CD8-positive, alpha-beta memory T cell (primary cell): ENCODE measurements at regions not wholly inside any gene's neighbourhood (a gene's known extent, or its start where the extent isn't known, plus 50 kb on each side); places are given as distances from the start of the nearest gene placed in this dataset.

Experiments used
- CTCF ChIA-PET: fragments of 350-600 bp; sonication (Branson Sonifier 250); formaldehyde crosslinking; loops from one replicate; lab custom pipeline; 2021; ENCODE audit warnings: antibody characterized with exemption; lab: Charles Lee
- POLR2A ChIA-PET: fragments of 350-600 bp; sonication (Branson Sonifier 250); formaldehyde crosslinking; loops from one replicate; lab custom pipeline; 2021; ENCODE audit warnings: antibody characterized with exemption; lab: Charles Lee
- DNase-seq, 5 donors: peaks; one replicate each; pipeline versions ENCODE4 v3.0.0 to v3.0.0-alpha.2; 2020 to 2022; ENCODE audit warnings: mixed read lengths in 1 of 5
- H3K27ac ChIP-seq: one replicate; pipeline ENCODE4 v1.7.0; 2013; ENCODE audit warnings: low read depth, mild to moderate bottlenecking, low read length, moderate library complexity
- H3K27me3 ChIP-seq: 2 replicates; pipeline ENCODE4 v1.7.0; 2013; ENCODE audit warnings: low read length, mild to moderate bottlenecking; ENCODE audit not compliant: insufficient read depth, poor library complexity, severe bottlenecking
- H3K36me3 ChIP-seq: 2 replicates; pipeline ENCODE4 v1.7.0; 2013; ENCODE audit warnings: mild to moderate bottlenecking, low read length, moderate library complexity; ENCODE audit not compliant: insufficient read depth
- H3K4me1 ChIP-seq: 2 replicates; pipeline ENCODE4 v1.7.0; 2013; ENCODE audit warnings: mild to moderate bottlenecking, low read length, moderate library complexity; ENCODE audit not compliant: insufficient read depth
- H3K4me3 ChIP-seq: 2 replicates; pipeline ENCODE4 v1.7.0; 2013; ENCODE audit warnings: mild to moderate bottlenecking, low read length
- H3K9me3 ChIP-seq: 2 replicates; pipeline ENCODE4 v1.7.0; 2013; ENCODE audit warnings: mild to moderate bottlenecking, low read length
- H3K27ac Mint-ChIP-seq, 8 donors: one replicate each; pipeline ENCODE4 v1.8.0; 2020 to 2021; ENCODE audit warnings: mixed read lengths in 8 of 8, mild to moderate bottlenecking in 6 of 8, inconsistent platforms in 3 of 8, moderate library complexity in 3 of 8
- H3K27me3 Mint-ChIP-seq, 2 donors: one replicate each; pipeline ENCODE4 v1.8.0; 2020 to 2021; ENCODE audit warnings: mixed read lengths in 2 of 2, mild to moderate bottlenecking in 1 of 2, moderate library complexity in 1 of 2
- H3K36me3 Mint-ChIP-seq, 3 donors: one replicate each; pipeline ENCODE4 v1.8.0; 2020 to 2021; ENCODE audit warnings: mixed read lengths in 3 of 3, inconsistent platforms in 1 of 3, mild to moderate bottlenecking in 1 of 3
- H3K4me1 Mint-ChIP-seq, 3 donors: one replicate each; pipeline ENCODE4 v1.8.0; 2020 to 2021; ENCODE audit warnings: mixed read lengths in 3 of 3, inconsistent platforms in 1 of 3, mild to moderate bottlenecking in 1 of 3
- H3K4me3 Mint-ChIP-seq, 7 donors: one replicate each; pipeline ENCODE4 v1.8.0; 2020 to 2021; ENCODE audit warnings: mixed read lengths in 7 of 7, mild to moderate bottlenecking in 6 of 7, moderate library complexity in 4 of 7, inconsistent platforms in 2 of 7
- H3K9me3 Mint-ChIP-seq, 5 donors: one replicate each; pipeline ENCODE4 v1.8.0; 2020 to 2022; ENCODE audit warnings: mixed read lengths in 5 of 5, mild to moderate bottlenecking in 3 of 5, moderate library complexity in 2 of 5, inconsistent platforms in 1 of 5

DNA sequence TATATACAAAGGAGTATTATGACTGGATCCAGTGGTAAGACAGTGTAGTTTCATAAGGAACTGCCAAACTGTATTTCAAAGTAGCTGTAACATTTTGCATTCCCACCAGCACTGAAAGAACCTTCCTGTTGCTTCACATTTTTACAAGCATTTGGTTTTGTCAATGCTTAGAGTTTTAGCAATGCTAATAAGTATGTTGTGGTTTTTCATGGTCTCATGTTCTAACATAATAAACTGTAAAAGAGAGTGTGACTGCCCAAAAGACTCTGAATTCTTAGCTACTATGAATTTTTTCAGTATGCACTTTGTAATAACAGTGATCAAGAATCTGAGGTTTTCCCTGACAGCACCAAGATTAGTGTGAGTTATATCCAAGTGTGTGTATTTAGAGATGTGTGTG, 604.2 kb downstream of the XIRP2 start:
- DNase-seq = no peak
- Mint-ChIP-seq H3K9me3 (peaks cover 0 to 2% (median 0%) of the 10 kb centered on the region in 5 donors), H3K4me1 (no peaks in the 10 kb centered on the region), H3K27ac (no peak overlapping the region), H3K4me3 (no peak overlapping the region), H3K36me3 (no peaks in the 10 kb centered on the region), H3K27me3 (no peaks in the 10 kb centered on the region)
- Histone ChIP-seq H3K36me3 (no peaks in the 10 kb centered on the region), H3K27ac (no peak overlapping the region), H3K4me1 (no peaks in the 10 kb centered on the region), H3K27me3 (no peaks in the 10 kb centered on the region), H3K4me3 (no peak overlapping the region), H3K9me3 (no peaks in the 10 kb centered on the region)
- ChIA-PET POLR2A (no interaction called here), CTCF (no interaction called here)

DNA sequence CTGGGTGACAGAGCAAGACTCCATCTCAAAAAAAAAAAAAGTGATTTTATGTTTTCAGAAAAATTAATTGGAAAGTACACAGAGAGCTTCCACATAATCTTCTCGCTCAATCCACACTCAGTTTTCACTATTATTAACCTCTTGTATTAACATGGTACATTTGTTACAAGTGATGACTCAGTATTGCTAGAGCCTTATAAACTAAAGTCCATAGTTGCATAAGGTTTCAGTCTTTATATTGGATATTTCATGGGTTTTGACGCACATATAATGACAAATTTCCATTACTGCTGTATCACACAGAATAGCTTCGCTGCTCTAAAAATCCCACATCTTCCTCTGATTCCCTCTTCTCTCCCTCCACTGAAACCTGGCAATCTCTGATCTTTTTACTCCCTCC, 603.5 kb downstream of the XIRP2 start:
- Mint-ChIP-seq H3K4me3 (no peak overlapping the region), H3K27me3 (no peaks in the 10 kb centered on the region), H3K4me1 (no peaks in the 10 kb centered on the region), H3K27ac (no peak overlapping the region), H3K9me3 (peaks cover 0 to 2% (median 0%) of the 10 kb centered on the region in 5 donors), H3K36me3 (no peaks in the 10 kb centered on the region)
- no peak overlapping the region for H3K4me3 ChIP-seq
- ChIA-PET CTCF (no interaction called here), POLR2A (no interaction called here)
- DNase-seq = no peak
- no peaks in the 10 kb centered on the region for H3K4me1 ChIP-seq
- H3K9me3 ChIP-seq = no peaks in the 10 kb centered on the region
- no peak overlapping the region for H3K27ac ChIP-seq
- no peaks in the 10 kb centered on the region for H3K27me3 ChIP-seq
- H3K36me3 ChIP-seq = no peaks in the 10 kb centered on the region

DNA sequence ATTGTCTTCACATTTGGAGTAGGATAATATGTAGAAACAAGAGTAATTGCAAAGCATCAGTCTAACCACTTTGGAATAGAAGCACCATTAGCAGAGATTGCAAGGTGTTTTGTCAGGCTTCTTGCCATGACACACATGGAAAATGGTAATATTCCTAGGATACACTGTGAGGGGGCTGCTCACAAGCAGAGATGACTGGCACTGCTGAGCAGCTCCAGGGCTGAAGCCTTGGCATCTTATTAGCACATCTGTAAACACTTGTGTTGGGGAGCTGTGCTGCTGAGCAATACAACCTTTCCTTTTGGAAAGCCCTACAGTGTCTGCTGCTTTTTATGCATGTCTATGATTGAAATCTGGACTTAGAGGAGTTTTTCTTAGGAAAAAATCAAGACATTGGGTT, 602.2 kb downstream of the XIRP2 start:
- H3K4me3 Mint-ChIP-seq = no peak overlapping the region
- ChIA-PET CTCF (no interaction called here), POLR2A (no interaction called here)
- H3K36me3 ChIP-seq = no peaks in the 10 kb centered on the region
- no peak overlapping the region for H3K4me3 ChIP-seq
- H3K4me1 Mint-ChIP-seq = no peaks in the 10 kb centered on the region
- H3K27ac Mint-ChIP-seq = no peak overlapping the region
- no peaks in the 10 kb centered on the region for H3K27me3 Mint-ChIP-seq
- H3K27ac ChIP-seq = no peak overlapping the region
- H3K9me3 Mint-ChIP-seq = peaks cover 0 to 5% (median 0%) of the 10 kb centered on the region in 5 donors
- no peaks in the 10 kb centered on the region for H3K4me1 ChIP-seq
- no peak for DNase-seq
- H3K9me3 ChIP-seq = no peaks in the 10 kb centered on the region
- no peaks in the 10 kb centered on the region for H3K27me3 ChIP-seq
- H3K36me3 Mint-ChIP-seq = no peaks in the 10 kb centered on the region

DNA sequence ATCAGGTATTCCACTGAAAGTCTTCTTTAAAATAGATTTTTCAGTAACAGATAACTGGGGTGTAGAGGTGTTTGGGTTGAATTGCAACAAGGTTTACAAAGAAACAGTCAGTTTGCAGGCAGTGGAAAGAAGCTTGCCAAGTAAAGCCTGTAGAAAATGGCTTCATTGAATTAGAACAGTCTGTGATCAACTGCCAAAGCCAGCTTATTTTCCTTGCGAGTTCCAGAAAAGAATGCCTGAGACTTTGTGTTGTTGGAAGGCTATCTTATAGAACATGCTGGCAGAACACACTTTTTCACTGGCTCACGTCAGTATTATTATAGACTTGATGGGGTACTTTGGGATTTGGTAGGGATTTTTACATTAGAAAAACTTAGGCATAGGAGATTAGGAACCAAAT, 601.0 kb downstream of the XIRP2 start:
- Mint-ChIP-seq H3K36me3 (no peaks in the 10 kb centered on the region), H3K4me3 (no peak overlapping the region), H3K27me3 (no peaks in the 10 kb centered on the region), H3K9me3 (peaks cover 0 to 5% (median 0%) of the 10 kb centered on the region in 5 donors), H3K4me1 (no peaks in the 10 kb centered on the region), H3K27ac (no peak overlapping the region)
- H3K9me3 ChIP-seq = no peaks in the 10 kb centered on the region
- DNase-seq = no peak
- CTCF ChIA-PET = no interaction called here
- H3K4me3 ChIP-seq = no peak overlapping the region
- H3K27ac ChIP-seq = no peak overlapping the region
- POLR2A ChIA-PET = no interaction called here
- H3K27me3 ChIP-seq = no peaks in the 10 kb centered on the region
- no peaks in the 10 kb centered on the region for H3K36me3 ChIP-seq
- H3K4me1 ChIP-seq = no peaks in the 10 kb centered on the region

DNA sequence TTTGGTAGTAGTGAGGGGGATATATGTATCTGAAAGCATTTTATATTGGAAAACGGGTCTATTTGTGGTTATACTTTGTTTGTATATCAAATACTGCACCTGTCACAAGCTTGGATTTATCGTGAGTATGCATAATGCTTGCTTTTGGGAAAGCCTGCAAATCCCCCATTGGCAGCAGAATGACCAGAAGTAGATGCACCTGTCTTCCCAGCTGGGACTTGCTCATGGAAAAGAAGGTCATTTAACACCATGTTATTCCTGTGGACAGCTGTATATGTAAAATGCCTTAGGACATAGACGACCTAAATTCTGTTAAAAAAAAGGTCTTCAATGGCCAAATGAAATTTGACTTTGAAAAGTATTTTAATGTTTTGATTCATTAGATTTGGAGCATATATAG, 599.4 kb downstream of the XIRP2 start:
- Mint-ChIP-seq H3K4me3 (no peak overlapping the region), H3K9me3 (peaks cover 0 to 5% (median 2%) of the 10 kb centered on the region in 5 donors), H3K4me1 (no peaks in the 10 kb centered on the region), H3K27me3 (no peaks in the 10 kb centered on the region), H3K27ac (no peak overlapping the region), H3K36me3 (no peaks in the 10 kb centered on the region)
- Histone ChIP-seq H3K36me3 (no peaks in the 10 kb centered on the region), H3K9me3 (no peaks in the 10 kb centered on the region), H3K27ac (no peak overlapping the region), H3K27me3 (no peaks in the 10 kb centered on the region), H3K4me3 (no peak overlapping the region), H3K4me1 (no peaks in the 10 kb centered on the region)
- CTCF ChIA-PET = no interaction called here
- DNase-seq = no peak
- POLR2A ChIA-PET = no interaction called here

DNA sequence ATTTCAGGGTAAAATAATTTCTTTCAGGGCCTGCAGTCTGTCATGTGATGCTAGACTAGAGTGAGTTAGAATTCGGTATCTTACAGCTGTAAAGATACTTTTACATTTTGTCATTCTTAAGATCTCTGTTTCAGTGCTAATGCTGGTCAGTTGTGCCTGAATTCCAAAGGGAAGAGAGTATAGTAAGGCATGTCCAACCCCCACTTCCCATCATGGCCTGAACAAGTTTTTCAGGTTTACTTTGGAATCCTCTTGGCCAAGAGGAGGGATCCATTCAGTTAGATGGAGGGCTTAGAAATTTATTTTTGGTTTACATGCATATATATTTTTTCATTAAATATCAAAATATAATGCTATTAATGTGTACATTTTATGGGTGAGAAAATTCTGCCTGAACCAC, 596.6 kb downstream of the XIRP2 start:
- ChIA-PET CTCF (no interaction called here), POLR2A (no interaction called here)
- H3K36me3 Mint-ChIP-seq = no peaks in the 10 kb centered on the region
- no peaks in the 10 kb centered on the region for H3K27me3 Mint-ChIP-seq
- H3K4me3 Mint-ChIP-seq = no peak overlapping the region
- H3K4me1 Mint-ChIP-seq = no peaks in the 10 kb centered on the region
- Histone ChIP-seq H3K9me3 (no peaks in the 10 kb centered on the region), H3K4me1 (no peaks in the 10 kb centered on the region), H3K27ac (no peak overlapping the region), H3K36me3 (no peaks in the 10 kb centered on the region), H3K4me3 (no peak overlapping the region), H3K27me3 (no peaks in the 10 kb centered on the region)
- peaks cover 0 to 9% (median 2%) of the 10 kb centered on the region in 5 donors for H3K9me3 Mint-ChIP-seq
- DNase-seq = no peak
- no peak overlapping the region for H3K27ac Mint-ChIP-seq

DNA sequence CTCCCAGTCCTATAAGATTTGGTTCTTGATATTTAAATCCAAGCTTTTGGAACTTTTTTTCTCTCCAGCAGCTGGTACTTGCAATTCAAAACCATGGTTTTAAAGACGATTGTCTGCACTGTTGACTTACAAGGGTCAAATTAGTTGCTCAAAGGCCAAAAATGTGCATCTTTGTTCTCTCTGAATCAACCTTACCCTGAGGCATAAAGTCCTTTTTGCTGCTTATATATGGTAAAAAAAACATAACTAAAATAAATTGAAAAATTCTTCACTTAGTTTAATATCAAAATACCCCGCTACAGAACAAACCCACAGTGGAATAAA, 592.7 kb downstream of the XIRP2 start:
- H3K4me3 ChIP-seq = no peak overlapping the region
- H3K27me3 ChIP-seq = no peaks in the 10 kb centered on the region
- H3K9me3 ChIP-seq = no peaks in the 10 kb centered on the region
- H3K27me3 Mint-ChIP-seq = no peaks in the 10 kb centered on the region
- no peak overlapping the region for H3K27ac Mint-ChIP-seq
- H3K4me1 Mint-ChIP-seq = no peaks in the 10 kb centered on the region
- H3K36me3 Mint-ChIP-seq = no peaks in the 10 kb centered on the region
- peaks cover 0 to 11% (median 4%) of the 10 kb centered on the region in 5 donors for H3K9me3 Mint-ChIP-seq
- no peak overlapping the region for H3K27ac ChIP-seq
- no peaks in the 10 kb centered on the region for H3K36me3 ChIP-seq
- no peak for DNase-seq
- CTCF ChIA-PET = no interaction called here
- H3K4me1 ChIP-seq = no peaks in the 10 kb centered on the region
- POLR2A ChIA-PET = no interaction called here
- no peak overlapping the region for H3K4me3 Mint-ChIP-seq

DNA sequence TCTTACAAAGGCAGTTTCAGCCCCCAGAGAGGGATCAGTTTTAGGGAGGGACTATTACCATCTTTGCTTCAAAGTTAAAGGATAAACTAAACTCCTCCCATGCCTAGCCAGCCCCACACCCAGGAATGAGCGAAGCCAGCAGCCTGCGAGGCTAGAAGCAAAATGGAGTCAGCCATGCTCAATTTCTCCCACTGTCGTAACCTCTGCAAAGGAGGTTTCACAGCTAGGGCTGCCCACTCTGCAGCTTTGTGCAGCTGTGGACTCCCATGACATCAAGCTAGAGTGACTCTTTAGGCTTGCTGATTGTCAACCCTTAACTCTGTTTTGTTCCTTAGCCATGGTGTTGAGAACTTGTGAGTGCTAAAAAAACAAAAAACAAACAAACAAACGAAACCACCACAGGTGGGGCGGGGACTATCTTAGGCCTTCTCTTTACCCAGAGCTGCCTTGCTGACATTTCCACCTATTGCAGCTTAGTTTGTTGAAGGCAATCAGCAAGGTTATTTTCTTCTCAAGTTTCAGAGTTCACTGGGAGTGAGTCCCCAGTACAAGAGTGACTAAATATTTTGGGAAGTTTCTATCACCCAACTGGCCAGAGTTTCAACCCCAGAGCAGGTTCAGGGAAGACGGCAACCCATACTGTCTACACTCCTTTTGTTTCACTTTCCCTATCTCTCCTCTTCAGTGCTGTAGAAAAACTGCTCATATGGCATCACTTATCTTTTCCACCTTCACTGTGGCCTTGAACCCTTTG, 592.1 kb downstream of the XIRP2 start:
- no peak for DNase-seq
- H3K36me3 ChIP-seq = no peaks in the 10 kb centered on the region
- Mint-ChIP-seq H3K4me3 (no peak overlapping the region), H3K27ac (no peak overlapping the region), H3K27me3 (no peaks in the 10 kb centered on the region), H3K4me1 (no peaks in the 10 kb centered on the region), H3K9me3 (peaks cover 0 to 11% (median 4%) of the 10 kb centered on the region in 5 donors), H3K36me3 (no peaks in the 10 kb centered on the region)
- H3K4me1 ChIP-seq = no peaks in the 10 kb centered on the region
- no peaks in the 10 kb centered on the region for H3K27me3 ChIP-seq
- CTCF ChIA-PET = interaction anchor here (1.4 kb wide), 1 partner anchor 9 kb away, joined by 4 read pairs; no protein-coding TSS in a partner anchor
- POLR2A ChIA-PET = no interaction called here
- no peak overlapping the region for H3K27ac ChIP-seq
- H3K9me3 ChIP-seq = no peaks in the 10 kb centered on the region
- H3K4me3 ChIP-seq = no peak overlapping the region
